Uterus (tissue), 3 donors: ENCODE measurements at regions not wholly inside any gene's neighbourhood (a gene's known extent, or its start where the extent isn't known, plus 50 kb on each side); places are given as distances from the start of the nearest gene placed in this dataset.

Experiments
- DNase-seq, 2 donors: peaks; one replicate each; pipeline ENCODE4 v3.0.0-alpha.2; 2019 to 2020
- H3K27ac ChIP-seq, 2 donors: fragments of 200-600 bp; sonication (generic); 1 replicate in 1 of 2; 2 replicates in 1 of 2; pipeline ENCODE4 v1.5.1; 2016 to 2018
- H3K27me3 ChIP-seq, 2 donors: fragments of 200-600 bp; sonication (generic); one replicate each; pipeline ENCODE4 v1.5.1; 2018 to 2019; ENCODE audit warnings: control low read depth in 1 of 2
- H3K36me3 ChIP-seq, 2 donors: fragments of 200-600 bp; sonication (generic); one replicate each; pipeline ENCODE4 v1.5.1; 2019; ENCODE audit warnings: control low read depth in 1 of 2
- H3K4me1 ChIP-seq, 2 donors: fragments of 200-600 bp; sonication (generic); one replicate each; pipeline ENCODE4 v1.5.1; 2018 to 2019; ENCODE audit warnings: control low read depth in 1 of 2
- H3K4me3 ChIP-seq, 2 donors: fragments of 200-600 bp; sonication (generic); 1 replicate in 1 of 2; 2 replicates in 1 of 2; pipeline ENCODE4 v1.5.1; 2018 to 2019; ENCODE audit warnings: mild to moderate bottlenecking in 1 of 2
- H3K9me3 ChIP-seq, 2 donors: fragments of 200-600 bp; sonication (generic); one replicate each; pipeline ENCODE4 v1.5.1; 2019; ENCODE audit warnings: control low read depth in 1 of 2
- CTCF ChIP-seq, 4 experiments: fragments of 200-600 bp in 2 of 4; fragments of 450-650 bp in 2 of 4; sonication (generic) in 2 of 4; IDR thresholded peaks; one replicate each; pipeline ENCODE4 v1.5.1; 2016 to 2019; ENCODE audit warnings: antibody characterized with exemption in 4 of 4, mild to moderate bottlenecking in 2 of 4, moderate library complexity in 1 of 4
- POLR2A ChIP-seq, 2 donors: fragments of 450-650 bp; IDR thresholded peaks; one replicate each; pipeline ENCODE4 v1.6.1; 2016; ENCODE audit warnings: antibody characterized with exemption in 2 of 2, mild to moderate bottlenecking in 1 of 2, moderate library complexity in 1 of 2
- intact Hi-C: fragments of 100-400 bp; cut with DNase I; formaldehyde crosslinking; loops from one replicate; pipeline ENCODE4 v1.15.1; 2023; ENCODE audit warnings: low total_unique reads
- donor health status: DM: yes; HTN: yes; CAD: no.

- Histone ChIP-seq H3K4me3 (no peak overlapping the region), H3K36me3 (no peaks in the 10 kb centered on the region), H3K4me1 (no peaks in the 10 kb centered on the region), H3K9me3 (no peaks in the 10 kb centered on the region), H3K27ac (no peak overlapping the region), H3K27me3 (no peaks in the 10 kb centered on the region)
- no peak for DNase-seq
- TF ChIP-seq POLR2A (IDR thresholded peaks at IDR 0.05), result no peak
- peak in 2 of 4 experiments; percentile 24 to 56 for TF ChIP-seq CTCF (IDR thresholded peaks at IDR 0.05)
- intact Hi-C loops, result no loop called here
Measured at GRCh38 chr4:122309988-122310626, 68.7 kb upstream of the ADAD1 start.

- H3K36me3 ChIP-seq, result no peaks in the 10 kb centered on the region
- no peak for DNase-seq
- no peak for TF ChIP-seq POLR2A (IDR thresholded peaks at IDR 0.05)
- no peak for TF ChIP-seq CTCF (IDR thresholded peaks at IDR 0.05)
Measured at GRCh38 chr4:122313006-122313646, 65.7 kb upstream of the ADAD1 start.

GRCh38 chr4:122326908-122327307 lies 51.9 kb upstream of the ADAD1 start:
- no peak for DNase-seq
- Histone ChIP-seq H3K4me1 (no peaks in the 10 kb centered on the region), H3K4me3 (no peak overlapping the region), H3K9me3 (no peaks in the 10 kb centered on the region), H3K36me3 (no peaks in the 10 kb centered on the region), H3K27ac (no peak overlapping the region), H3K27me3 (no peaks in the 10 kb centered on the region)
- intact Hi-C loops, result no loop called here
- no peak for TF ChIP-seq CTCF (IDR thresholded peaks at IDR 0.05)
- no peak for TF ChIP-seq POLR2A (IDR thresholded peaks at IDR 0.05)

More at GRCh38 chr4:122313006-122313646, 65.7 kb upstream of the ADAD1 start:
- intact Hi-C loops, result no loop called here
- H3K4me1 ChIP-seq, result no peaks in the 10 kb centered on the region
- no peaks in the 10 kb centered on the region for H3K9me3 ChIP-seq
- no peak overlapping the region for H3K27ac ChIP-seq
- H3K4me3 ChIP-seq, result no peak overlapping the region
- no peaks in the 10 kb centered on the region for H3K27me3 ChIP-seq

- intact Hi-C loops, result no loop called here
- Histone ChIP-seq H3K27ac (no peak overlapping the region), H3K36me3 (no peaks in the 10 kb centered on the region), H3K4me3 (no peak overlapping the region), H3K27me3 (no peaks in the 10 kb centered on the region), H3K4me1 (no peaks in the 10 kb centered on the region), H3K9me3 (no peaks in the 10 kb centered on the region)
- no peak for DNase-seq
- TF ChIP-seq POLR2A (IDR thresholded peaks at IDR 0.05) (no peak), CTCF (IDR thresholded peaks at IDR 0.05) (no peak)
Measured at GRCh38 chr4:122328893-122329292, 49.9 kb upstream of the ADAD1 start.
